ENCODE measurements at regions not wholly inside any gene's neighbourhood (a gene's known extent, or its start where the extent isn't known, plus 50 kb on each side); places are given as distances from the start of the nearest gene placed in this dataset.

GRCh38 chr17:72516772-72517399 is 396.1 kb downstream of the SOX9 start:
- BruUV-seq (replicated peaks), result no TSS peak
- TF ChIP-seq CTCF (IDR thresholded peaks at IDR 0.05; ENCODE audit: unreplicated experiment), result no peak
- H3K4me1 Mint-ChIP-seq (ENCODE audit: insufficient read depth, unreplicated experiment), result peaks cover 28% of the 10 kb centered on the region
- DNase-seq (ENCODE audit: unreplicated experiment), result peak; percentile 48
- peaks cover 40% of the 10 kb centered on the region for H3K36me3 Mint-ChIP-seq (ENCODE audit: insufficient read depth, unreplicated experiment)
- intact Hi-C loops (cut with micrococcal nuclease), result no loop called here
- H3K9me3 Mint-ChIP-seq (ENCODE audit: unreplicated experiment), result no peaks in the 10 kb centered on the region
- no peak overlapping the region for H3K27ac Mint-ChIP-seq (ENCODE audit: low read depth, unreplicated experiment)
- H3K27me3 Mint-ChIP-seq (ENCODE audit: insufficient read depth, unreplicated experiment), result no peaks in the 10 kb centered on the region
- ChIA-PET CTCF (no interaction called here), POLR2A (interaction anchor here (1.1 kb wide), 1 partner anchor 10 kb away, joined by 4 read pairs; no protein-coding TSS in a partner anchor)
- no peak overlapping the region for H3K4me3 Mint-ChIP-seq (ENCODE audit: unreplicated experiment)

GRCh38 chr17:72517413-72518158 is 396.8 kb downstream of the SOX9 start:
- intact Hi-C loops (cut with micrococcal nuclease), result no loop called here
- Mint-ChIP-seq H3K27me3 (ENCODE audit: insufficient read depth, unreplicated experiment) (no peaks in the 10 kb centered on the region), H3K36me3 (ENCODE audit: insufficient read depth, unreplicated experiment) (peaks cover 46% of the 10 kb centered on the region), H3K4me3 (ENCODE audit: unreplicated experiment) (no peak overlapping the region), H3K27ac (ENCODE audit: low read depth, unreplicated experiment) (no peak overlapping the region), H3K4me1 (ENCODE audit: insufficient read depth, unreplicated experiment) (peaks cover 28% of the 10 kb centered on the region), H3K9me3 (ENCODE audit: unreplicated experiment) (no peaks in the 10 kb centered on the region)
- ChIA-PET POLR2A (interaction anchor here (0.5 kb wide), 1 partner anchor 68 kb away, joined by 3 read pairs; no protein-coding TSS in a partner anchor), CTCF (no interaction called here)
- TF ChIP-seq CTCF (IDR thresholded peaks at IDR 0.05; ENCODE audit: unreplicated experiment), result no peak
- no peak for DNase-seq (ENCODE audit: unreplicated experiment)
- no TSS peak for BruUV-seq (replicated peaks)

- POLR2A ChIA-PET, result interaction anchor here (0.5 kb wide), 1 partner anchor 67 kb away, joined by 3 read pairs; no protein-coding TSS in a partner anchor
These were observed 397.4 kb downstream of the SOX9 start for GRCh38 chr17:72518159-72518732.

More at GRCh38 chr17:72518159-72518732, 397.4 kb downstream of the SOX9 start:
- Mint-ChIP-seq H3K27me3 (ENCODE audit: insufficient read depth, unreplicated experiment) (no peaks in the 10 kb centered on the region), H3K9me3 (ENCODE audit: unreplicated experiment) (no peaks in the 10 kb centered on the region), H3K4me3 (ENCODE audit: unreplicated experiment) (no peak overlapping the region), H3K27ac (ENCODE audit: low read depth, unreplicated experiment) (no peak overlapping the region), H3K36me3 (ENCODE audit: insufficient read depth, unreplicated experiment) (peaks cover 46% of the 10 kb centered on the region), H3K4me1 (ENCODE audit: insufficient read depth, unreplicated experiment) (peaks cover 28% of the 10 kb centered on the region)
- CTCF ChIA-PET, result no interaction called here
- intact Hi-C loops (cut with micrococcal nuclease), result no loop called here
- no peak for DNase-seq (ENCODE audit: unreplicated experiment)
- no peak for TF ChIP-seq CTCF (IDR thresholded peaks at IDR 0.05; ENCODE audit: unreplicated experiment)
- BruUV-seq (replicated peaks), result no TSS peak
